GM12872 (cell line): ENCODE measurements at regions not wholly inside any gene's neighbourhood (a gene's known extent, or its start where the extent isn't known, plus 50 kb on each side); places are given as distances from the start of the nearest gene placed in this dataset.

Experiments
- TF ChIP-seq, protein P1 (sequence below): IDR thresholded peaks from 3 replicates; pipeline ENCODE4 v1.5.1; 2011; ENCODE audit warnings: low read depth, mild to moderate bottlenecking, low read length, moderate library complexity; ENCODE audit not compliant: insufficient read depth

DNA sequence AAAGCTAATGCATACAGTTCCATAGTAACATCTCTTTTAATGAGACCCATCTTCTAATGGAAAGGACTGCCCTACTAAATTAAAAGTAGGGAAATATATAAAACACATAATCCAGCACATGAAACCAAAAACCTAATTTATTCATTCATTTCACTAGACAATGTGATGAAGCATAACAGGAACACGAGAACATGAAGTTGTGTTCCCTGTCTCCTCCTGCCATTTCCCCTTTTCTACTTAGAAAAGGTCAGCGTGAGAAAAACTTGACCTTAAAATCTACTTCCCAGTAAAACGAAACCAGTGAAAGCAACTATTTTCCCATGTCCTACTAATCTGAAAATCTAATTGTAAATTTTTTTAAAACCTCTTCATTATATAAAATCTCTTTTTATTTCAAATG, 847.5 kb downstream of the TLE1 start:
- TF ChIP-seq, protein P1, sequence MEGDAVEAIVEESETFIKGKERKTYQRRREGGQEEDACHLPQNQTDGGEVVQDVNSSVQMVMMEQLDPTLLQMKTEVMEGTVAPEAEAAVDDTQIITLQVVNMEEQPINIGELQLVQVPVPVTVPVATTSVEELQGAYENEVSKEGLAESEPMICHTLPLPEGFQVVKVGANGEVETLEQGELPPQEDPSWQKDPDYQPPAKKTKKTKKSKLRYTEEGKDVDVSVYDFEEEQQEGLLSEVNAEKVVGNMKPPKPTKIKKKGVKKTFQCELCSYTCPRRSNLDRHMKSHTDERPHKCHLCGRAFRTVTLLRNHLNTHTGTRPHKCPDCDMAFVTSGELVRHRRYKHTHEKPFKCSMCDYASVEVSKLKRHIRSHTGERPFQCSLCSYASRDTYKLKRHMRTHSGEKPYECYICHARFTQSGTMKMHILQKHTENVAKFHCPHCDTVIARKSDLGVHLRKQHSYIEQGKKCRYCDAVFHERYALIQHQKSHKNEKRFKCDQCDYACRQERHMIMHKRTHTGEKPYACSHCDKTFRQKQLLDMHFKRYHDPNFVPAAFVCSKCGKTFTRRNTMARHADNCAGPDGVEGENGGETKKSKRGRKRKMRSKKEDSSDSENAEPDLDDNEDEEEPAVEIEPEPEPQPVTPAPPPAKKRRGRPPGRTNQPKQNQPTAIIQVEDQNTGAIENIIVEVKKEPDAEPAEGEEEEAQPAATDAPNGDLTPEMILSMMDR: no peak

DNA sequence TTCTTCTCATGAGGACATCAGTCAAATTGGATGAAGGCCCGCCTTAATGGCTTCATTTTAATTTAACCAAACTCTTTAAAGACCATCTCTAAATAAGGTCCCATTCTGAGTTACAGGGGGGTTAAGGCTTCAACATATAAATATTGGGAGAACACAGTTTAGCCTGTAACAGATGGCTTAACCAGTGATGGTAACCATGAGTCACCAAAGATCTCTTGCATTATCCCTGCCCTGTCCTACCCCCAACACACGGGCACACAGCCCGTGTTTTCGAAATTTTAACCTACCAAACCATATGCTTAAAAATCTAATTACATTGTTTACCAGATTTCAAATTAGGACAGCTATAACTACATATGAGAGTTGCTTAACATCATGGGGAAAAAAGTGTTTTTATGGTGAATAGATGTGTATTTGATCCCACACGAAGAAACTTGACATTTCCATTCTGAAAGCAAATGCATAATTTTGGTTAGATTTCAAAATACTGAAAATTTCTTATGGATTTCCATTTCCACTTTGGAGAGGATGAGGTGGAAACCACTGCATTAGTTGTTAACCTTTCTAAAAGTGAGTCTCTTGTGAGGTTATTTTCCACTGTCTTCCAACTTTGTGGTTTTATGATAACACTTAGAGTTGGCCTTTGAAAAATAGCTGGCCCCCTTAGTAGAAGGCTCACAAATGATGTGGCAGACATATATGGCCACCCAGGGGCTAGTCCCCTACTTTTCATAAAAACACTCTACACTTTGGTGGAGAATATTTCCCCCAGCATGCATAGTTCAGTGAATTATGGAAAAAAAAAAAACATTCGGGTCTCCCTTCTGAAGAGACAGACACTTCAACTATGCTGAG, 849.3 kb downstream of the TLE1 start:
- TF ChIP-seq, protein P1: no peak

DNA sequence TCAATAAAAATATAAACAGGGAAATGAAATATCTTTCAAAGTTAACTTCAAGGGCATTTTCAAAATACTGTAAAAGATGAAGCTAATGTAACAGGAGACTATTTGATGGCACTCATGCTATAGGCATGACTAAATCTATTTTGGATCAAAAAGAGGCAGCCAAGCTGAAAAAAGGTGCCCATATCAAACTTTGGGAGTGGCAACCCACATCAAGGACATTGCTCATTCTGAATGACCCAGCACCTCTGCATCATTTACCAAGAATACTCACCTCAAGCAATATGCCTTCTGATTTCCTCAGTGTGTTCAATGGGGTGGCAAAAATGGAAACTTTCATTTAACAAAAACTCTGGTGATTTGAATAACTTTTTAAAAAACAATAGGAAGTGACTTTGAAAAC, 853.3 kb downstream of the TLE1 start:
- TF ChIP-seq, protein P1: no peak

DNA sequence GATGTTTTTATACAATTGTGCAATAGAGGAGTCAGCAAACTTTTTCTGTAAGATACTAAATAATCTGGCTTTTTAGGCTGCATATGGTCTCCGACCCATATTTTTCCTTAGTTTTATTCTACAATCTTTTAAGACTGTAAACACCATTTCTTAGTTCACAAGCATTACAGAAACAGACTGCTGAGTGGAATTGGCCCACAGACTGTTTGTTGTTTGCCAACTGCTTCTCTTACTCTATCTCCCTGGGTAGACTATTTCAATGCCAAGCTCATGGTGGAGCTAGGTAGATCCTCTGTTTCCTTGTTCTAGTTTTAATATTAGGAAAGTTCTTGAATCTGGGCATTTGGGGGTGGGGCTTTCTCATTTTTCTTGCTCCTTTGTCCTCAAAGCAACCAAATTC, 857.6 kb downstream of the TLE1 start:
- TF ChIP-seq, protein P1: no peak

DNA sequence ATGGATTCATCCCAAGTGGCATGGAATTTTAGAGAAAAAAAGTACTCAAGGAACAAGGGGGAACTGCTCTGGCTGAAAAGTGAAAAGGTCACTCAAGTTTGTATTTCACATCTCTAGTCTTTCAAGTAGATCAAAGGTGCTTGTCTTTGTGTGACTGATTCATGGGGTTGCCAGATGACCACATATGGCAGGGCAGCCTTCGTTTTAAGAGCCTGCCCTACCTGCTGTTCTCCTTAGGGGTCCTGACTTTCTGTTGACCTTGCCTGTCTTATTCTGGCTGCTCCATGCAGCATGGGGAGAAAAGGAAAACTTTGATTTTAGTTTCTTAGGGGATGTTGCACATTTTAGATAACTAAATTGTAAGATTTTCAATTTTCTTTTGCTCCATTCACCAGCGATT, 877.7 kb downstream of the TLE1 start:
- TF ChIP-seq, protein P1: no peak

DNA sequence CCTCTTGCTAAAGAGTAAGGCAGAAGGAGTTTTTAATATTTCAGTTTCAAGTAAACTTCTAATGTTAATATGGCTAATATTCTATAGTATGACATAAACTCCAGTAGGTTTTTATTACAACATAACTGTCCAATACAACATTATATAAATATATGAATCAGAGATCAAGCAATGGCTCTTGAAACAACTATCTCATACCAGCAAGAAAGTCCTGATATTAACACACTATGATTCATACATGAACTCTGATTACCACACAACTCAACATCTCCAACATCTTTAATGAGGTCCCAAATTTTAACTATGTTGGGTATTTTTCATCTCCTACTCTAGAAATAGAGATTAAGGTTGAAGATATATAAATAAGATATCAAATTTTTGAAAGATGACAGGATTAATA, 878.3 kb downstream of the TLE1 start:
- TF ChIP-seq, protein P1: no peak

DNA sequence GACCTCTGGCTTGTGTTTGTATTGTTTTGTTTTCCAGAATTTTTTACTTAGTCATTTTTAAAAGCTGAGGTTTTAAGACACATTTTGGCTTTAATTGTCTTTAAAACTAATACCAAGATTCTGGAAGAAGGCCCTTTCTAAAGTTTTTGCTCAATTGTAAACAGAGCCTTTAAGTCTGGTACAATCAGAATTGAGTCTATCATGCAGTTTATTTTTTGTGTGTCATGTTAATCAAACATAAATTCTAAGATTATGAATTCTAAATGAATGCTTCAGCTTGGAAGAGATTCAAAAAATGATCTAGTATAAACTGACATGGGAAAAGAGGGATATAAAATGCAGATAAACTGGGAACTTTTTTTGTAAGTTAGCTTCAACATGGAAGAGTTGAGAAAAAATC, 882.7 kb downstream of the TLE1 start:
- TF ChIP-seq, protein P1: no peak
